ENCODE measurements at regions not wholly inside any gene's neighbourhood (a gene's known extent, or its start where the extent isn't known, plus 50 kb on each side); places are given as distances from the start of the nearest gene placed in this dataset.
"Not testable (repeated sequence)": the region's sequence is repeated elsewhere in the genome, so short reads cannot be mapped to it uniquely, and the experiment has no call there.

DNA sequence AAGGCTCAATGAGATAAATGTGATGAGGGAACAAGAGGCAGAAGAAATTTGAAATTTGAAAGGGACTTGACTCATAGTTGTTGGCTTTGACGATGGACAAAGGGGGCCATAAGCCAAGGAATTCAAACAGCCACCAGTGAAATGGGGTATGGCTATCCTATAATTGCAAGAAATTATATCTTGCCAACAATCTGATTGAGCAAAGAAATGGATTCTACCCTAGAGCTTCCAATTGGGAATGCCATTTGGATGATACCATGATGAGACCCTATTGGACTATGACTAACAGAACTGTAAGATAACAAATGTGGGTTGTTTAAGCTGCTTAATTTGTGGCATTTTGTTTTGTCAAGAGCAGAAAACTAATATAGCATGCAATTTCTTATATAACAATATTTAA lies 270.1 kb upstream of the ARSJ start:
- no peak for DNase-seq (ENCODE audit: low read depth in 1 of 2, low spot score in 1 of 2)

GRCh38 chr4:114249976-114250375 lies 270.5 kb upstream of the ARSJ start:
- no peak for DNase-seq (ENCODE audit: low read depth in 1 of 2, low spot score in 1 of 2)

- DNase-seq (ENCODE audit: low read depth in 1 of 2, low spot score in 1 of 2) = no peak
Observed at GRCh38 chr4:114250439-114250891, 271.0 kb upstream of the ARSJ start.

DNA sequence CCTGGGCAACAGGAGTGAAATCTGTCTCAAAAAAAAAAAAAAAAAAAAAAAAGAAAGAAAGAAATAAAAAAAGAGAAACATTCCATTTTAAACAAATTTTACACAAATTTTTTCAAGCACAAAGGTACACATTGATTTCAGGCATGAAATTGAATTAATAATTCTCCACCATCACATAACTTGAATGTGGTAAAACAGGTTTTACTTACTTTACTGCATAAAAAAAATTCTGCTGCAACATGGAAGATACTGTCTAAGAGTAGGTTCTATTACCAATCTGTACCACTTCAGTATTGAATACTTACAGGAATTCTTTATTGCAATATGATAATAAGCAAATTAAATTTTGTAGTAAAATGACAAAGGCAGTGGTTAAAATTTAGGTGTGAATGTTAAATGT lies 271.6 kb upstream of the ARSJ start:
- DNase-seq (ENCODE audit: low read depth in 1 of 2, low spot score in 1 of 2) = no peak

- no peak for DNase-seq (ENCODE audit: low read depth in 1 of 2, low spot score in 1 of 2)
Observed at GRCh38 chr4:114252499-114252898, 273.1 kb upstream of the ARSJ start.

GRCh38 chr4:114257501-114257900 lies 278.1 kb upstream of the ARSJ start:
- no peak for DNase-seq (ENCODE audit: low read depth in 1 of 2, low spot score in 1 of 2)

GRCh38 chr4:114262421-114262820 lies 283.0 kb upstream of the ARSJ start:
- not testable (repeated sequence) for DNase-seq (ENCODE audit: low read depth in 1 of 2, low spot score in 1 of 2)

DNA sequence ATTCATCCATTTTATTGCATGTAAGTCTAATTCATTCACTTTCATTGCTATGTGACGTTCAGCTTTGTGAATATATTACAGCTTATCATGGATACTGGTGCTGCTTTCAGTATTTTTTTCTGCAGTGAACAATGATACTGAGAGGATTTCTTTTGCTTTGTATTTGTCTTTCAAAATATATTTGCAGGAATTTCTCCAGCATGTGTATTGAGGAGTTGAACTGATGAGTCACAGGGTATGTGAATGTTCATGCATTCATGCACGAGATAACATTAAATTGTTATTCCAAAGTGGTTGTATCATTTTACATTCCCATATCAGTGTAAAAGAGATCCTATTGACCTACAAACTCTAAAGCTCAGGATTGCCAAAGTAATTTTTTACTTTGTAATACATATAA lies 283.8 kb upstream of the ARSJ start:
- DNase-seq (ENCODE audit: low read depth in 1 of 2, low spot score in 1 of 2) = no peak

GRCh38 chr4:114264452-114264851 lies 285.0 kb upstream of the ARSJ start:
- no peak for DNase-seq (ENCODE audit: low read depth in 1 of 2, low spot score in 1 of 2)

- DNase-seq (ENCODE audit: low read depth in 1 of 2, low spot score in 1 of 2) = no peak
Observed at GRCh38 chr4:114264877-114265291, 285.4 kb upstream of the ARSJ start.

- no peak for DNase-seq (ENCODE audit: low read depth in 1 of 2, low spot score in 1 of 2)
Observed at GRCh38 chr4:114265342-114265741, 285.9 kb upstream of the ARSJ start.

DNA sequence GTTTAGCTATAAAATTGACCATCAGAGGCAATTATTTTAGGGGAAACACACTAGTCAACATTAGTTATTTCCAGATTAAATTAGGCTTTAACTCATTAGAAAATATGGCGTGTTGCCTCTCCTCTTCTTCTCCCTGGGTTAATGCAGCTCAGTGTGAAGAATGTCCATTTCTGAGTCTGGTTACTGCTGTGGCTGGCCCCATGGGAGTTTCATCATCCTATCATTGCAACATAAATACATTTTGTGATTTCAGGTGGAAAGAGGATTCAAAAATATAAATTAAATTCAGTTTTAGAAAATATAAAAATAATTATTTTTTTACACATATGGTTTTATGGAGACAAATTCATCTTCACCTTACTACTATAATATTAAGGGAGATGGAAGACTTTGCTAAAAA lies 288.5 kb upstream of the ARSJ start:
- no peak for DNase-seq (ENCODE audit: low read depth in 1 of 2, low spot score in 1 of 2)

GRCh38 chr4:114271031-114271430 lies 291.6 kb upstream of the ARSJ start:
- no peak for DNase-seq (ENCODE audit: low read depth in 1 of 2, low spot score in 1 of 2)

- DNase-seq (ENCODE audit: low read depth in 1 of 2, low spot score in 1 of 2) = no peak
Observed at GRCh38 chr4:114272226-114272625, 292.8 kb upstream of the ARSJ start.

- no peak for DNase-seq (ENCODE audit: low read depth in 1 of 2, low spot score in 1 of 2)
Observed at GRCh38 chr4:114273238-114273637, 293.8 kb upstream of the ARSJ start.

GRCh38 chr4:114277690-114278089 lies 298.2 kb upstream of the ARSJ start:
- no peak for DNase-seq (ENCODE audit: low read depth in 1 of 2, low spot score in 1 of 2)

DNA sequence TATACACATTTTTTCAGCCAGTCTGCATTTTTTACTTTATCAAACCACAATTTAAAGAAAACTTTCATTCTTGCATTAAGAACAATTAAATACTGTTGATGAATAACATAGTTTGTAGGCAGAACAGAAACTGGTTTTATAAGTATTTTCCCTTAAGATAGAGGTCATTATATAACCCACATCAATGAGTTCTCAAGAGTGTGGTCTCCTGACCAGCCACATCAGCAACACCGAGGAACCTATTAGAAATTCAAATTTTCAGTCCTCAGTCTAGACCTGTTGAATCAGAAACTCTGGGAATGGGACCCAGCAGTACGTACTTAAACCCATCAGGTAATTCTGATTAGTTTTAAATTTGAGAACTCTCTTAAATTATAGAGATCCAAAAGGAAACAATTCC lies 299.6 kb upstream of the ARSJ start:
- DNase-seq (ENCODE audit: low read depth in 1 of 2, low spot score in 1 of 2) = no peak

GRCh38 chr4:114279711-114280110 lies 300.3 kb upstream of the ARSJ start:
- no peak for DNase-seq (ENCODE audit: low read depth in 1 of 2, low spot score in 1 of 2)

GRCh38 chr4:114280645-114281044 lies 301.2 kb upstream of the ARSJ start:
- DNase-seq (ENCODE audit: low read depth in 1 of 2, low spot score in 1 of 2) = no peak

GRCh38 chr4:114281164-114281960 lies 301.9 kb upstream of the ARSJ start:
- DNase-seq (ENCODE audit: low read depth in 1 of 2, low spot score in 1 of 2) = no peak

DNA sequence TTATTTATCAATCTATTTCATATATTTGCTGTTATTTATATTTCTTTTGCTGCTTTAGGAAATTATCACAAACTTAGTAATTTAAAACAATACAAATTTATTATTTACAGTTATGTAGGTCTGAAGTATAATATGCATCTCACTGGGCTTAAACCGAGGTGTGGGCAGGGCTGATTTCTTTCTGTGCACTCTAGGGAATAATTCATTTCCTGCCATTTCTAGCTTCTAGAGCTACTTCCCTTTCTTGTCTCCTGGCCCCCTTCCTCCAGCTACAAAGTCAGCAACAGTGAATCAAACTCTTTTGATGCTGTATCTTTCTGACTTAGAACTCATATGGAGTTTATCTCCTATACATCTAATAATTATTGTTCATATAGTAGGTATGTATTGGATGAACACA lies 303.5 kb upstream of the ARSJ start:
- DNase-seq (ENCODE audit: low read depth in 1 of 2, low spot score in 1 of 2) = no peak

- no peak for DNase-seq (ENCODE audit: low read depth in 1 of 2, low spot score in 1 of 2)
Observed at GRCh38 chr4:114284629-114285028, 305.2 kb upstream of the ARSJ start.

GRCh38 chr4:114286262-114286810 lies 306.9 kb upstream of the ARSJ start:
- no peak for DNase-seq (ENCODE audit: low read depth in 1 of 2, low spot score in 1 of 2)

All from stimulated activated CD4-positive, alpha-beta T cell treated with anti-CD3 and anti-CD28 coated beads, Interleukin-15, amount 100 ng/mL, for 1 hour (primary cell).